NCI-H2196 treated with DMSO at 0.1 percent for 48 hours (cell line): ENCODE measurements at regions not wholly inside any gene's neighbourhood (a gene's known extent, or its start where the extent isn't known, plus 50 kb on each side); places are given as distances from the start of the nearest gene placed in this dataset.

Experiments used
- DNase-seq: peaks from one replicate; lab custom pipeline; 2025; ENCODE audit not compliant: unreplicated experiment; lab: John Stamatoyannopoulos, UW

GRCh38 chr2:239787538-239788050 is 237.5 kb downstream of the NDUFA10 start:
- DNase-seq = no peak

GRCh38 chr2:239786791-239787190 is 238.4 kb downstream of the NDUFA10 start:
- DNase-seq = no peak

GRCh38 chr2:239781454-239781853 is 243.7 kb downstream of the NDUFA10 start:
- no peak for DNase-seq

- DNase-seq = no peak
Observed at GRCh38 chr2:239780236-239780994, 244.7 kb downstream of the NDUFA10 start.

GRCh38 chr2:239779584-239779983 is 245.6 kb downstream of the NDUFA10 start:
- no peak for DNase-seq

- no peak for DNase-seq
Observed at GRCh38 chr2:239778861-239779558, 246.1 kb downstream of the NDUFA10 start.

GRCh38 chr2:239778042-239778851 is 246.9 kb downstream of the NDUFA10 start:
- no peak for DNase-seq

- DNase-seq = no peak
Observed at GRCh38 chr2:239777219-239777618, 247.9 kb downstream of the NDUFA10 start.

GRCh38 chr2:239776436-239777005 is 248.6 kb downstream of the NDUFA10 start:
- DNase-seq = no peak

GRCh38 chr2:239775623-239776435 is 249.3 kb downstream of the NDUFA10 start:
- DNase-seq = no peak

GRCh38 chr2:239774933-239775622 is 250.1 kb downstream of the NDUFA10 start:
- no peak for DNase-seq

- DNase-seq = no peak
Observed at GRCh38 chr2:239774142-239774462, 251.0 kb downstream of the NDUFA10 start.

- no peak for DNase-seq
Observed at GRCh38 chr2:239773228-239774141, 251.7 kb downstream of the NDUFA10 start.

- no peak for DNase-seq
Observed at GRCh38 chr2:239772721-239773120, 252.4 kb downstream of the NDUFA10 start.

- DNase-seq = peak; percentile 89
Observed at GRCh38 chr2:239770246-239770639, 254.9 kb downstream of the NDUFA10 start.

- peak; percentile 47 for DNase-seq
Observed at GRCh38 chr2:239769554-239770245, 255.4 kb downstream of the NDUFA10 start.

- no peak for DNase-seq
Observed at GRCh38 chr2:239768907-239769553, 256.1 kb downstream of the NDUFA10 start.
